Neural progenitor cell (in vitro differentiated cells): ENCODE measurements at regions not wholly inside any gene's neighbourhood (a gene's known extent, or its start where the extent isn't known, plus 50 kb on each side); places are given as distances from the start of the nearest gene placed in this dataset.

Experiments
- DNase-seq: peaks from one replicate; pipeline ENCODE4 v3.0.0-alpha.2; 2016; ENCODE audit warnings: low spot score
- H2AFZ ChIP-seq: fragments of 200-600 bp; sonication (generic); replicated peaks from 2 replicates; pipeline ENCODE4 v1.6.1; 2016; ENCODE audit warnings: antibody characterized with exemption
- H3F3A ChIP-seq: fragments of 200-600 bp; sonication (generic); 2 replicates; pipeline ENCODE4 v1.6.1; 2016; ENCODE audit warnings: antibody characterized with exemption, low read depth
- H3K27ac ChIP-seq: fragments of 200-600 bp; sonication (generic); 2 replicates; pipeline ENCODE4 v1.5.1; 2016; ENCODE audit warnings: mild to moderate bottlenecking
- H3K27me3 ChIP-seq: fragments of 200-600 bp; sonication (generic); 2 replicates; pipeline ENCODE4 v1.6.1; 2016; ENCODE audit warnings: mild to moderate bottlenecking, moderate library complexity
- H3K36me3 ChIP-seq: fragments of 200-600 bp; sonication (generic); 2 replicates; pipeline ENCODE4 v1.5.1; 2016
- H3K4me1 ChIP-seq: fragments of 200-600 bp; sonication (generic); 2 replicates; pipeline ENCODE4 v1.6.1; 2016; ENCODE audit warnings: mixed run types
- H3K4me2 ChIP-seq: fragments of 200-600 bp; sonication (generic); 2 replicates; pipeline ENCODE4 v1.6.1; 2016
- H3K4me3 ChIP-seq: fragments of 200-600 bp; sonication (generic); 2 replicates; pipeline ENCODE4 v1.5.1; 2016
- H3K79me2 ChIP-seq: fragments of 200-600 bp; sonication (generic); 2 replicates; pipeline ENCODE4 v1.6.1; 2016; ENCODE audit warnings: low read depth
- H3K9ac ChIP-seq: fragments of 200-600 bp; sonication (generic); 2 replicates; pipeline ENCODE4 v1.6.1; 2016
- H3K9me3 ChIP-seq: fragments of 200-600 bp; sonication (generic); 2 replicates; pipeline ENCODE4 v1.5.1; 2016; ENCODE audit warnings: low read depth
- H4K20me1 ChIP-seq: fragments of 200-600 bp; sonication (generic); 2 replicates; pipeline ENCODE4 v1.6.1; 2016; ENCODE audit warnings: low read depth
- H3K27ac Mint-ChIP-seq: 3 replicates; pipeline ENCODE4 v1.8.0; 2021; ENCODE audit warnings: mixed read lengths
- H3K27me3 Mint-ChIP-seq: 2 replicates; pipeline ENCODE4 v1.8.0; 2022; ENCODE audit warnings: low read depth, mild to moderate bottlenecking, inconsistent platforms, moderate library complexity, mixed read lengths; ENCODE audit not compliant: insufficient read depth
- H3K36me3 Mint-ChIP-seq: 3 replicates; pipeline ENCODE4 v1.8.0; 2021; ENCODE audit warnings: mixed read lengths
- H3K4me1 Mint-ChIP-seq: 3 replicates; pipeline ENCODE4 v1.8.0; 2021; ENCODE audit warnings: mixed read lengths
- H3K4me3 Mint-ChIP-seq: 3 replicates; pipeline ENCODE4 v1.8.0; 2021; ENCODE audit warnings: mild to moderate bottlenecking, moderate library complexity, mixed read lengths
- H3K9me3 Mint-ChIP-seq: 3 replicates; pipeline ENCODE4 v1.8.0; 2020; ENCODE audit warnings: mixed read lengths
- CTCF ChIP-seq: fragments of 200-600 bp; sonication (generic); IDR thresholded peaks from 2 replicates; pipeline ENCODE4 v1.5.1; 2017; ENCODE audit warnings: antibody characterized with exemption, mild to moderate bottlenecking
- EZH2 ChIP-seq: fragments of 200-600 bp; sonication (generic); IDR thresholded peaks from 2 replicates; pipeline ENCODE4 v1.6.1; 2017; ENCODE audit warnings: antibody characterized with exemption, mild to moderate bottlenecking, moderate library complexity
- EZH2phosphoT487 ChIP-seq: fragments of 200-600 bp; sonication (generic); IDR thresholded peaks from 2 replicates; pipeline ENCODE4 v1.6.1; 2017; ENCODE audit warnings: antibody characterized with exemption

GRCh38 chr20:63096681-63097335 is 90.0 kb upstream of the BHLHE23 start:
- Mint-ChIP-seq H3K36me3 (no peaks in the 10 kb centered on the region), H3K27me3 (peaks cover 16% of the 10 kb centered on the region), H3K4me3 (no peak overlapping the region), H3K9me3 (no peaks in the 10 kb centered on the region), H3K27ac (no peak overlapping the region), H3K4me1 (peaks cover 3% of the 10 kb centered on the region)
- Histone ChIP-seq H3K27ac (no peak overlapping the region), H4K20me1 (no peaks in the 10 kb centered on the region), H3K9me3 (no peaks in the 10 kb centered on the region), H3F3A (no peaks in the 10 kb centered on the region), H3K36me3 (no peaks in the 10 kb centered on the region), H3K27me3 (peaks cover 54% of the 10 kb centered on the region), H3K4me2 (no peak overlapping the region), H3K4me3 (no peak overlapping the region), H3K4me1 (peaks cover 1% of the 10 kb centered on the region), H2AFZ (no peak overlapping the region), H3K79me2 (no peaks in the 10 kb centered on the region), H3K9ac (no peak overlapping the region)
- DNase-seq = no peak
- TF ChIP-seq EZH2 (no peak), CTCF (no peak), EZH2phosphoT487 (no peak)

- no peaks in the 10 kb centered on the region for H3K36me3 Mint-ChIP-seq
- no peaks in the 10 kb centered on the region for H3F3A ChIP-seq
- H3K4me1 ChIP-seq = no peaks in the 10 kb centered on the region
- H3K9me3 Mint-ChIP-seq = no peaks in the 10 kb centered on the region
- H3K4me1 Mint-ChIP-seq = no peaks in the 10 kb centered on the region
- H3K27me3 Mint-ChIP-seq = peaks cover 14% of the 10 kb centered on the region
- H3K9me3 ChIP-seq = no peaks in the 10 kb centered on the region
- H3K27ac Mint-ChIP-seq = no peak overlapping the region
- no peak overlapping the region for H2AFZ ChIP-seq
- H3K27me3 ChIP-seq = peaks cover 45% of the 10 kb centered on the region
- no peaks in the 10 kb centered on the region for H4K20me1 ChIP-seq
- no peak overlapping the region for H3K27ac ChIP-seq
- no peak overlapping the region for H3K4me2 ChIP-seq
- H3K9ac ChIP-seq = no peak overlapping the region
- no peak for TF ChIP-seq EZH2phosphoT487
- no peak for TF ChIP-seq EZH2
- no peak for TF ChIP-seq CTCF
- no peaks in the 10 kb centered on the region for H3K36me3 ChIP-seq
- H3K79me2 ChIP-seq = no peaks in the 10 kb centered on the region
- no peak for DNase-seq
- no peak overlapping the region for H3K4me3 Mint-ChIP-seq
- H3K4me3 ChIP-seq = no peak overlapping the region
These were observed 89.2 kb upstream of the BHLHE23 start for GRCh38 chr20:63095718-63096654.

- H4K20me1 ChIP-seq = no peaks in the 10 kb centered on the region
- H3K4me1 ChIP-seq = no peaks in the 10 kb centered on the region
- no peaks in the 10 kb centered on the region for H3K9me3 Mint-ChIP-seq
- no peaks in the 10 kb centered on the region for H3K79me2 ChIP-seq
- H3K27me3 Mint-ChIP-seq = peaks cover 8% of the 10 kb centered on the region
- no peaks in the 10 kb centered on the region for H3K4me1 Mint-ChIP-seq
- no peak overlapping the region for H3K27ac ChIP-seq
- H3K36me3 ChIP-seq = no peaks in the 10 kb centered on the region
- no peak overlapping the region for H2AFZ ChIP-seq
- no peak overlapping the region for H3K4me2 ChIP-seq
- no peaks in the 10 kb centered on the region for H3F3A ChIP-seq
- no peak overlapping the region for H3K9ac ChIP-seq
- peaks cover 35% of the 10 kb centered on the region for H3K27me3 ChIP-seq
- H3K4me3 ChIP-seq = no peak overlapping the region
- H3K27ac Mint-ChIP-seq = no peak overlapping the region
- no peak for TF ChIP-seq CTCF
- no peak for TF ChIP-seq EZH2phosphoT487
- TF ChIP-seq EZH2 = no peak
- H3K4me3 Mint-ChIP-seq = no peak overlapping the region
- no peak for DNase-seq
- H3K36me3 Mint-ChIP-seq = no peaks in the 10 kb centered on the region
- H3K9me3 ChIP-seq = no peaks in the 10 kb centered on the region
These were observed 88.2 kb upstream of the BHLHE23 start for GRCh38 chr20:63094767-63095499.
